Upper lobe of left lung (tissue), 6 donors: ENCODE measurements at regions not wholly inside any gene's neighbourhood (a gene's known extent, or its start where the extent isn't known, plus 50 kb on each side); places are given as distances from the start of the nearest gene placed in this dataset.
A peak's percentile ranks its signal among the peaks of the same experiment; 100 is the strongest.

Source experiments
- ATAC-seq, 2 donors: fragments of 200-7000 bp; cut with Tn5 transposase; one replicate each; pipeline ENCODE4 v1.9.1; 2022; ENCODE audit warnings: mild to moderate bottlenecking in 2 of 2, moderate library complexity in 2 of 2; ENCODE audit not compliant: low FRiP score in 2 of 2
- DNase-seq, 2 donors: peaks; one replicate each; pipeline ENCODE4 v3.0.0-alpha.2; 2019 to 2020
- H3K27ac ChIP-seq, 4 donors: fragments of 200-600 bp; sonication (generic); one replicate each; pipeline ENCODE4 v1.5.1; 2016 to 2019
- H3K27me3 ChIP-seq, 4 donors: fragments of 200-600 bp; sonication (generic); one replicate each; pipeline ENCODE4 v1.5.1; 2017 to 2019
- H3K36me3 ChIP-seq, 4 donors: fragments of 200-600 bp; sonication (generic); one replicate each; pipeline ENCODE4 v1.5.1; 2016 to 2019
- H3K4me1 ChIP-seq, 4 donors: fragments of 200-600 bp; sonication (generic); one replicate each; pipeline ENCODE4 v1.5.1; 2018 to 2019
- H3K4me3 ChIP-seq, 4 donors: fragments of 200-600 bp; sonication (generic); one replicate each; pipeline ENCODE4 v1.5.1; 2017 to 2019; ENCODE audit warnings: mild to moderate bottlenecking in 2 of 4, moderate library complexity in 1 of 4
- H3K9me3 ChIP-seq, 4 donors: fragments of 200-600 bp; sonication (generic); one replicate each; pipeline ENCODE4 v1.5.1; 2018 to 2019
- EP300 ChIP-seq, 4 donors: sonication (generic); formaldehyde crosslinking; IDR thresholded peaks; one replicate each; pipeline ENCODE4 v1.5.1; 2017; ENCODE audit warnings: antibody characterized with exemption in 4 of 4, control low read depth in 2 of 4
- POLR2A ChIP-seq, 4 donors: fragments of 450-650 bp; IDR thresholded peaks; one replicate each; pipeline ENCODE4 v1.5.1; 2016 to 2017; ENCODE audit warnings: antibody characterized with exemption in 4 of 4, mild to moderate bottlenecking in 2 of 4
- POLR2AphosphoS5 ChIP-seq, 2 donors: sonication (generic); formaldehyde crosslinking; IDR thresholded peaks; one replicate each; pipeline ENCODE4 v1.5.1; 2017; ENCODE audit warnings: antibody characterized with exemption in 2 of 2
- WGBS, 2 donors: methylation state at CpG; one replicate each; pipeline ENCODE4 v1.1.5; 2017 to 2018; 5-methylcytosine and 5-hydroxymethylcytosine counted together
- TF ChIP-seq, protein P1 (sequence below), 6 experiments: fragments of 450-650 bp in 4 of 6; fragments of 200-600 bp in 2 of 6; sonication (generic) in 2 of 6; IDR thresholded peaks; one replicate each; pipeline ENCODE4 v1.5.1; 2016 to 2019; ENCODE audit warnings: antibody characterized with exemption in 6 of 6
- donor health status: DM: no; HTN: no; CAD: no; lungs with moderate emphysema.
- donor health status: DM: no; HTN: yes; CAD: no; lungs with severe emphysema.

- no peaks in the 10 kb centered on the region for H3K27me3 ChIP-seq
- no peak for ATAC-seq
These were observed 69.2 kb downstream of the LYZL2 start for GRCh38 chr10:30560326-30560725.

DNA sequence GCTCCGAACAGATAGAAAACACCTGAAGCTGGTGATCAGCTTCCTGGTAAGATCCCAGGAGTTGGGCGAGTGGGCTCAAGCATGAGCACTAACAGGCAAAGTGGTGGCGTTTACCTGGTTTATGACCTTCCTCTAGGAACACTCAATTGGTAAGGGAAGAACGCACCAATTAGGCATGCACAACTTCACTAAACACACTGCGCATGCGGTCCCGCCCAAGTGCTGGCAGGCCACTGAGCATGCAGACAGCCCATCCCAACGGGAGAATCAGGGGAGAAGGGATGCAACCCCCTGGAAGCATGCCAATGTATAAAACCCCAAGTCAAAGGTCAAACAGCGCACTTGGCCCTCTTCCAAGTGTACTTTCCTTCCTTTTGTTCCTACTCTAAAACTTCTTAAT lies 70.4 kb downstream of the LYZL2 start:
- Histone ChIP-seq H3K27ac (no peak overlapping the region), H3K4me3 (no peak overlapping the region), H3K27me3 (no peaks in the 10 kb centered on the region), H3K36me3 (no peaks in the 10 kb centered on the region), H3K9me3 (no peaks in the 10 kb centered on the region), H3K4me1 (peaks cover 8 to 18% (median 13%) of the 10 kb centered on the region in 4 donors)
- no peak for DNase-seq
- 83 to 92% methylated on average over 8 to 9 of the region's 9 CpGs for WGBS, 2 donors
- TF ChIP-seq EP300 (IDR thresholded peaks at IDR 0.05) (no peak), POLR2A (IDR thresholded peaks at IDR 0.05) (no peak), POLR2AphosphoS5 (IDR thresholded peaks at IDR 0.05) (no peak)
- TF ChIP-seq, protein P1, sequence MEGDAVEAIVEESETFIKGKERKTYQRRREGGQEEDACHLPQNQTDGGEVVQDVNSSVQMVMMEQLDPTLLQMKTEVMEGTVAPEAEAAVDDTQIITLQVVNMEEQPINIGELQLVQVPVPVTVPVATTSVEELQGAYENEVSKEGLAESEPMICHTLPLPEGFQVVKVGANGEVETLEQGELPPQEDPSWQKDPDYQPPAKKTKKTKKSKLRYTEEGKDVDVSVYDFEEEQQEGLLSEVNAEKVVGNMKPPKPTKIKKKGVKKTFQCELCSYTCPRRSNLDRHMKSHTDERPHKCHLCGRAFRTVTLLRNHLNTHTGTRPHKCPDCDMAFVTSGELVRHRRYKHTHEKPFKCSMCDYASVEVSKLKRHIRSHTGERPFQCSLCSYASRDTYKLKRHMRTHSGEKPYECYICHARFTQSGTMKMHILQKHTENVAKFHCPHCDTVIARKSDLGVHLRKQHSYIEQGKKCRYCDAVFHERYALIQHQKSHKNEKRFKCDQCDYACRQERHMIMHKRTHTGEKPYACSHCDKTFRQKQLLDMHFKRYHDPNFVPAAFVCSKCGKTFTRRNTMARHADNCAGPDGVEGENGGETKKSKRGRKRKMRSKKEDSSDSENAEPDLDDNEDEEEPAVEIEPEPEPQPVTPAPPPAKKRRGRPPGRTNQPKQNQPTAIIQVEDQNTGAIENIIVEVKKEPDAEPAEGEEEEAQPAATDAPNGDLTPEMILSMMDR (IDR thresholded peaks at IDR 0.05) = no peak
- ATAC-seq = no peak

More at GRCh38 chr10:30560326-30560725, 69.2 kb downstream of the LYZL2 start:
- H3K36me3 ChIP-seq = no peaks in the 10 kb centered on the region
- H3K9me3 ChIP-seq = no peaks in the 10 kb centered on the region
- no peak overlapping the region for H3K4me3 ChIP-seq
- DNase-seq = no peak
- no peak for TF ChIP-seq POLR2A (IDR thresholded peaks at IDR 0.05)
- H3K27ac ChIP-seq = no peak overlapping the region
- WGBS, 2 donors = 94 to 98% methylated on average over 2 of the region's 2 CpGs
- peaks cover 0 to 8% (median 5%) of the 10 kb centered on the region in 4 donors for H3K4me1 ChIP-seq

GRCh38 chr10:30558411-30558810 lies 71.1 kb downstream of the LYZL2 start:
- DNase-seq (no peak), ATAC-seq (no peak)
- WGBS, 2 donors = 90 to 97% methylated on average over 14 of the region's 14 CpGs
- no peaks in the 10 kb centered on the region for H3K36me3 ChIP-seq
- H3K27ac ChIP-seq = peak overlapping the region in 1 of 4 donors; percentile 86
- H3K27me3 ChIP-seq = no peaks in the 10 kb centered on the region
- no peak overlapping the region for H3K4me3 ChIP-seq
- no peak for TF ChIP-seq EP300 (IDR thresholded peaks at IDR 0.05)
- TF ChIP-seq, protein P1 (IDR thresholded peaks at IDR 0.05) = no peak
- H3K4me1 ChIP-seq = peaks cover 16 to 21% (median 19%) of the 10 kb centered on the region in 4 donors
- no peaks in the 10 kb centered on the region for H3K9me3 ChIP-seq

DNA sequence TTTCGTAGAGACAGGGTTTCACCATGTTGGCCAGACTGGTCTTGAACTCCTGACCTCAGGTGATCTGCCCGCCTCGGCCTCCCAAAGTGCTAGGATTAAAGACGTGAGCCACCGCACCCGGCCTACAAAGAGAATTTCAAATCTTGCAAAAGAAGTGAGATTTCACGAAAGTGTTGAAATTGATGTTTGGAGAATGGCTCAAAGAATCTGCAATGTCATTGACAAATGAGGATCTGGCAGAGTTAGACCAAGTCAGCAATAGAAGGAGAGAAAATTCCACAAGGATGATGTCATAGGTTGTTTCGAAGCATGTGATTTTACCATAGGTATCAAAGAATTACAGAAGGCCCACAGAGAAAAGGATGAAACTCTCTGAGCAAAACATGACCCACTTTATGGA lies 71.7 kb downstream of the LYZL2 start:
- Histone ChIP-seq H3K27me3 (no peaks in the 10 kb centered on the region), H3K36me3 (no peaks in the 10 kb centered on the region), H3K27ac (peak overlapping the region in 3 of 4 donors; percentile 20 to 86 (median 82)), H3K4me3 (no peak overlapping the region), H3K4me1 (peaks cover 16 to 27% (median 23%) of the 10 kb centered on the region in 4 donors), H3K9me3 (no peaks in the 10 kb centered on the region)
- DNase-seq (no peak), ATAC-seq (no peak)
- 46 to 69% methylated on average over 8 of the region's 8 CpGs for WGBS, 2 donors
- TF ChIP-seq, protein P1 (IDR thresholded peaks at IDR 0.05) = no peak
- peak in 1 of 2 donors; percentile 28 for TF ChIP-seq POLR2AphosphoS5 (IDR thresholded peaks at IDR 0.05)

DNA sequence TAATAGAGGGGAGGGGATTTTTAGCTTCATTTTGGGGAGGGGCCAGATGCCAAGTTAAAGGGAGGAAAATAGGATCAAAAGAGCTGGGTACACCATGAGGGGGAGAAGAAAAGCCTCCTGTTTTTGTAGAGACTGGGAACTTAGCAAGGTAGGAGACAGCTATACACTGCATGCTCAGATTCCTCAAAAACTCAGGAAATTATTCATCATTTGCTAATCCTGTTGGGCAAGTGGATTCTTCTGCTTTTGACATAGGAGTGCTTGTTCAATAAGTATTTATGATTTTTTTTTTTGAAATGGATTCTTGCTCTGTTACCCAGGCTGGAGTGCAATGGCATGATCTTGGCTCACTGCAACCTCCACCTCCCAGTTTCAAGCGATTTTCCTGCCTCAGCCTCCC lies 73.4 kb downstream of the LYZL2 start:
- peak overlapping the region in 3 of 4 donors; percentile 82 to 86 (median 86) for H3K27ac ChIP-seq
- no peak overlapping the region for H3K4me3 ChIP-seq
- H3K27me3 ChIP-seq = no peaks in the 10 kb centered on the region
- no peaks in the 10 kb centered on the region for H3K9me3 ChIP-seq
- no peaks in the 10 kb centered on the region for H3K36me3 ChIP-seq
- 78 to 86% methylated on average over 1 of the region's 1 CpG for WGBS, 2 donors
- peaks cover 16 to 30% (median 24%) of the 10 kb centered on the region in 4 donors for H3K4me1 ChIP-seq
- TF ChIP-seq POLR2AphosphoS5 (IDR thresholded peaks at IDR 0.05) (no peak), EP300 (IDR thresholded peaks at IDR 0.05) (no peak), POLR2A (IDR thresholded peaks at IDR 0.05) (no peak)
- TF ChIP-seq, protein P1 (IDR thresholded peaks at IDR 0.05) = no peak
- DNase-seq = no peak
- ATAC-seq = peak in 1 of 2 donors; percentile 28
